OCI-LY3 (cell line): ENCODE measurements at regions not wholly inside any gene's neighbourhood (a gene's known extent, or its start where the extent isn't known, plus 50 kb on each side); places are given as distances from the start of the nearest gene placed in this dataset.

ENCODE experiments used
- EZH2phosphoT487 ChIP-seq: fragments of 200-600 bp; shearing (Covaris generic); IDR thresholded peaks from 2 replicates; pipeline ENCODE4 v1.6.1; 2018; ENCODE audit warnings: antibody characterized with exemption, mixed run types, low read depth
- TF ChIP-seq, protein P1 (sequence below): fragments of 200-600, 300-600 bp; sonication (generic); IDR thresholded peaks from 2 replicates; pipeline ENCODE4 v1.5.1; 2014; ENCODE audit warnings: antibody characterized with exemption, low read length, low read depth

DNA sequence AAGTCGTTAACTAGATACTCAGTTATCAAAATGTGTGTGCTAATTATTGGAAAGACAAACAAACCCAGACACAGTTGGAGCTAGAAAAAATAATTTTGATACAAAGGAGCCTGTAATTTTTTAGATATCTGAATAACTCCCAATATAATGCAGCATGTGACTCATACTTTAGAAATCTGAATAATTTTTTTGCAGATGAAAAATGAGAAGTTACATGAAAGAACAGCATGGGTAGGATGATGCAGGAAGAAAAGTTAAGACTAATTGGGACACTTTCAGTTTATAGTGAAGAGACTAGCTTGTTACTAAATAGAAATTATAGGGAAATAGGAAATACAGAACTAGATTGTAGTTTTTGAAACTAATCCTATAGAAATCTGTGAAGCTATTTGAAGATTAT is 945.8 kb downstream of the CBLN2 start:
- TF ChIP-seq EZH2phosphoT487: no peak
- TF ChIP-seq, protein P1, sequence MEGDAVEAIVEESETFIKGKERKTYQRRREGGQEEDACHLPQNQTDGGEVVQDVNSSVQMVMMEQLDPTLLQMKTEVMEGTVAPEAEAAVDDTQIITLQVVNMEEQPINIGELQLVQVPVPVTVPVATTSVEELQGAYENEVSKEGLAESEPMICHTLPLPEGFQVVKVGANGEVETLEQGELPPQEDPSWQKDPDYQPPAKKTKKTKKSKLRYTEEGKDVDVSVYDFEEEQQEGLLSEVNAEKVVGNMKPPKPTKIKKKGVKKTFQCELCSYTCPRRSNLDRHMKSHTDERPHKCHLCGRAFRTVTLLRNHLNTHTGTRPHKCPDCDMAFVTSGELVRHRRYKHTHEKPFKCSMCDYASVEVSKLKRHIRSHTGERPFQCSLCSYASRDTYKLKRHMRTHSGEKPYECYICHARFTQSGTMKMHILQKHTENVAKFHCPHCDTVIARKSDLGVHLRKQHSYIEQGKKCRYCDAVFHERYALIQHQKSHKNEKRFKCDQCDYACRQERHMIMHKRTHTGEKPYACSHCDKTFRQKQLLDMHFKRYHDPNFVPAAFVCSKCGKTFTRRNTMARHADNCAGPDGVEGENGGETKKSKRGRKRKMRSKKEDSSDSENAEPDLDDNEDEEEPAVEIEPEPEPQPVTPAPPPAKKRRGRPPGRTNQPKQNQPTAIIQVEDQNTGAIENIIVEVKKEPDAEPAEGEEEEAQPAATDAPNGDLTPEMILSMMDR: no peak
